Spleen (tissue), 11 donors: ENCODE measurements at regions not wholly inside any gene's neighbourhood (a gene's known extent, or its start where the extent isn't known, plus 50 kb on each side); places are given as distances from the start of the nearest gene placed in this dataset.

Source experiments
- DNase-seq: peaks from one replicate; pipeline ENCODE4 v3.0.0-alpha.2; 2020
- H3K27ac ChIP-seq, 8 donors: fragments of 200-600 bp; sonication (generic) in 7 of 8; 1 replicate in 4 of 8; 2 replicates in 4 of 8; pipeline versions ENCODE4 v1.5.0 to v1.8.0; 2016 to 2021; ENCODE audit warnings: inconsistent platforms in 4 of 8, mild to moderate bottlenecking in 4 of 8, moderate library complexity in 1 of 8
- H3K27me3 ChIP-seq, 7 donors: fragments of 200-600 bp; sonication (generic) in 6 of 7; replicated peaks in 1 of 7; 1 replicate in 4 of 7; 2 replicates in 3 of 7; pipeline versions ENCODE4 v1.5.0 to v1.8.0; 2016 to 2021; ENCODE audit warnings: inconsistent platforms in 3 of 7, mild to moderate bottlenecking in 1 of 7
- H3K36me3 ChIP-seq, 6 donors: fragments of 200-600 bp; sonication (generic) in 5 of 6; 1 replicate in 4 of 6; 2 replicates in 2 of 6; pipeline versions ENCODE4 v1.5.0 to v1.8.0; 2016 to 2021; ENCODE audit warnings: inconsistent platforms in 2 of 6
- H3K4me1 ChIP-seq, 6 donors: fragments of 200-600 bp; sonication (generic) in 5 of 6; 1 replicate in 3 of 6; 2 replicates in 3 of 6; pipeline versions ENCODE4 v1.5.0 to v1.8.0; 2016 to 2021; ENCODE audit warnings: inconsistent platforms in 3 of 6
- H3K4me3 ChIP-seq, 8 donors: fragments of 200-600 bp; sonication (generic) in 7 of 8; 1 replicate in 4 of 8; 2 replicates in 4 of 8; pipeline versions ENCODE4 v1.5.0 to v1.8.0; 2016 to 2021; ENCODE audit warnings: inconsistent platforms in 4 of 8, mild to moderate bottlenecking in 4 of 8, moderate library complexity in 2 of 8
- H3K9me3 ChIP-seq, 8 donors: fragments of 200-600 bp; sonication (generic) in 7 of 8; 1 replicate in 4 of 8; 2 replicates in 4 of 8; pipeline versions ENCODE4 v1.5.0 to v1.8.0; 2016 to 2021; ENCODE audit warnings: inconsistent platforms in 4 of 8
- POLR2A ChIP-seq, 3 donors: fragments of 450-650 bp; IDR thresholded peaks; one replicate each; pipeline ENCODE4 v1.5.1; 2017; ENCODE audit warnings: antibody characterized with exemption in 3 of 3, mild to moderate bottlenecking in 1 of 3
- POLR2AphosphoS5 ChIP-seq, 3 donors: sonication (generic); formaldehyde crosslinking; IDR thresholded peaks; one replicate each; pipeline ENCODE4 v1.5.1; 2017; ENCODE audit warnings: antibody characterized with exemption in 3 of 3
- WGBS, 5 donors: extraction: QIAGEN DNeasy Blood & Tissue Kit in 3 of 5; methylation state at CpG; one replicate each; pipeline versions ENCODE4 v1.1.5 to v1.1.7; 2013 to 2018; 5-methylcytosine and 5-hydroxymethylcytosine counted together
- intact Hi-C: fragments of 100-400 bp; cut with DNase I; formaldehyde crosslinking; loops from one replicate; pipeline ENCODE4 v1.15.0; 2023; ENCODE audit warnings: low total_unique reads
- TF ChIP-seq, protein P1 (sequence below), 11 experiments: fragments of 200-600 bp in 7 of 11; fragments of 450-650 bp in 4 of 11; sonication (generic) in 4 of 11; IDR thresholded peaks in 8 of 11; conservative IDR thresholded peaks in 3 of 11; 1 replicate in 7 of 11; 2 replicates in 4 of 11; pipeline versions ENCODE4 v1.4.0 to v1.8.0; 2016 to 2021; ENCODE audit warnings: antibody characterized with exemption in 11 of 11, inconsistent platforms in 4 of 11, mild to moderate bottlenecking in 1 of 11
- donor health status: healthy with polysubstance abuse.
- donor health status: DM: no; HTN: no; CAD: no; lungs with moderate emphysema.
- donor health status: DM: no; HTN: no; CAD: no.
- donor health status: Bipolar disorder and iron deficiency.
- donor health status: healthy.
- donor health status: DM: no; HTN: no; CAD: no.
- donor health status: DM: yes; HTN: yes; CAD: no.

DNA sequence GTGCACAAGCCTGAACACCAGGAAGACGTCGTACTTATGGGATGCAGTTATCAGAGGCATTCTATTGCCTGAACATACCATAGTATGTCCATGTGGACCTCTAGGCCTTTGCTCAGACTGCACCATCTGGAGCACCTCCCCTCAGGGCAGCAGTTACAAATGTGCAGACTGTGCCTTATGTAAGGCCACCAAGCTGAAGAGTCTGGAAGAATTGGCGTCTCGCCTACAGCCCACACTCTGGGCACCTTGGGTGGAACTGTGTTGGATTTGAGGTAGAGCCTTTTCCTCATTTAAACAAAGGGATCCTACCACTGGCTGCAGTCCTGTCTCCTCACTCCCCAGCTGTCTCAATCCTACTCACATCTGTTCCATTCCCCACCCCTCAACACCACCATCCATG, 204.3 kb upstream of the FRMD6 start:
- intact Hi-C loops, result no loop called here
- Histone ChIP-seq H3K36me3 (no peaks in the 10 kb centered on the region), H3K27ac (no peak overlapping the region), H3K4me1 (peaks cover 0 to 10% (median 0%) of the 10 kb centered on the region in 6 donors), H3K9me3 (no peaks in the 10 kb centered on the region), H3K27me3 (peaks cover 0 to 14% (median 0%) of the 10 kb centered on the region in 7 donors), H3K4me3 (no peak overlapping the region)
- no peak for TF ChIP-seq POLR2A (IDR thresholded peaks at IDR 0.05)
- no peak for TF ChIP-seq POLR2AphosphoS5 (IDR thresholded peaks at IDR 0.05)
- TF ChIP-seq, protein P1, sequence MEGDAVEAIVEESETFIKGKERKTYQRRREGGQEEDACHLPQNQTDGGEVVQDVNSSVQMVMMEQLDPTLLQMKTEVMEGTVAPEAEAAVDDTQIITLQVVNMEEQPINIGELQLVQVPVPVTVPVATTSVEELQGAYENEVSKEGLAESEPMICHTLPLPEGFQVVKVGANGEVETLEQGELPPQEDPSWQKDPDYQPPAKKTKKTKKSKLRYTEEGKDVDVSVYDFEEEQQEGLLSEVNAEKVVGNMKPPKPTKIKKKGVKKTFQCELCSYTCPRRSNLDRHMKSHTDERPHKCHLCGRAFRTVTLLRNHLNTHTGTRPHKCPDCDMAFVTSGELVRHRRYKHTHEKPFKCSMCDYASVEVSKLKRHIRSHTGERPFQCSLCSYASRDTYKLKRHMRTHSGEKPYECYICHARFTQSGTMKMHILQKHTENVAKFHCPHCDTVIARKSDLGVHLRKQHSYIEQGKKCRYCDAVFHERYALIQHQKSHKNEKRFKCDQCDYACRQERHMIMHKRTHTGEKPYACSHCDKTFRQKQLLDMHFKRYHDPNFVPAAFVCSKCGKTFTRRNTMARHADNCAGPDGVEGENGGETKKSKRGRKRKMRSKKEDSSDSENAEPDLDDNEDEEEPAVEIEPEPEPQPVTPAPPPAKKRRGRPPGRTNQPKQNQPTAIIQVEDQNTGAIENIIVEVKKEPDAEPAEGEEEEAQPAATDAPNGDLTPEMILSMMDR (IDR thresholded peaks at IDR 0.05 in 8 of 11, conservative IDR thresholded peaks at IDR 0.05 in 3 of 11), result no peak
- 84 to 96% (median 89%) methylated on average over 4 of the region's 4 CpGs for WGBS, 5 donors
- DNase-seq, result no peak

DNA sequence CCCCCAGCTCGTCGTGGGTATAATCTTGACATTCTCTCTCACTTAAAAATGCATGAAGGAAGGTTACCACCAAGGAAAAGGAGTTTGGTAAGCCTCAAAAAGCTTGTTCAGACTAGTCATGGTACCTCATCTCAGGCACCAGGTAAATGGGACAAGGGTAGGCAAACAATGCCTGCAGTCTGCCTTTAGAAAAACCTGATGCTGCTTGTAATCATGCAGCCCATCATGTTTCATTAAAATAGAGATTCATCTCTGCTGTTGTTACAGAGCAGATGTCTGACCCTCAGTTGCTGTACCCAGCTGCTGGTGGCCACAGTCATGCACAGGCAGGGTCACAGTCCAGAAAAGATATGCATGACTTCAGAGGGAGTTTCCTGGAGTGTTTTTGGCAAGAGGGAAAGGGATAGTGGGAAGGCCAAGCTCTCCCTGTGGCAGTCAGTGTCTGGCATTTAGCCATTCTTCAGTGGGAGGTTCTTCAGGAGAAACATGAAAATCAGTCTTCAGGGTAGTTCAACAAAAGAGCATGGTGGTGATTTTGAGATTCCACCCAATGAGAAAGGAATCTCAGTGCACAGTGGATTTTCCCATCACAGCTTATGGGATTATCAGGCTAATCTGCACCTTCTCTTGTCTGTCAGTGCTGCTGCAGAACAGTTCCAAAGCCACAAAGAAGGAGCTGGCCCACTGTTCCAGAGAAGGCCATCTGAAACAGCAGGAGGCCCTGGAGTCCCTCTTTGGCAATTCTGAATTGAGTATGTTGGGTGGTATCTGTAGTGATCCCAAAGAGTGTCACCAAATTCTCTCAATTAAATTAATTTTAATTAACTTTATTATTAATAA, 202.7 kb upstream of the FRMD6 start:
- H3K4me3 ChIP-seq, result no peak overlapping the region
- TF ChIP-seq POLR2AphosphoS5 (IDR thresholded peaks at IDR 0.05) (peak in 1 of 3 donors; percentile 70), POLR2A (IDR thresholded peaks at IDR 0.05) (no peak)
- TF ChIP-seq, protein P1 (IDR thresholded peaks at IDR 0.05 in 8 of 11, conservative IDR thresholded peaks at IDR 0.05 in 3 of 11), result no peak

DNA sequence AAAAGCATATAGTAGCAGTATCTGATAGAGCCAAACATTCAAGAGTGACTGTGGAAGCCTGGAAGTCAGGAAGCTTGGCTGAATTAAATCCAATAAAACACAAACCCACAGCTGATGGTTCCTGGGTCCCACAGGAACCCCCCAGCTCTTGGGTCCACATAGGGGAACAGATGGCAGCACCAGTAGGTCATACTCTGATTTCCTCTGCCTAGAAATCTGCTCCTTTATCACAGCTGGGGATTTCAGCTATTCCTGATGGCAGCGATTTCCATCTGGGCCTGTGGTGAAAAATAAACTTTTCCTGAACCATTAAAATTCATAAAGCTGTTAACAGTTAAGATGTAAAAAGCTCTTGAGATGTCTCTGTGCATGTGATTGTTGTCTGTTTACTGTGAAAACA, 202.0 kb upstream of the FRMD6 start:
- intact Hi-C loops, result no loop called here

More for the DNA sequence above, 202.7 kb upstream of the FRMD6 start:
- Histone ChIP-seq H3K27ac (peak overlapping the region in 5 of 8 donors; percentile 29 to 54 (median 32)), H3K36me3 (no peaks in the 10 kb centered on the region), H3K9me3 (no peaks in the 10 kb centered on the region), H3K4me1 (peaks cover 0 to 5% (median 0%) of the 10 kb centered on the region in 6 donors), H3K27me3 (peaks cover 0 to 3% (median 0%) of the 10 kb centered on the region in 7 donors)
- intact Hi-C loops, result no loop called here
- 37 to 63% (median 56%) methylated on average over 2 of the region's 2 CpGs for WGBS, 5 donors
- DNase-seq, result no peak

DNA sequence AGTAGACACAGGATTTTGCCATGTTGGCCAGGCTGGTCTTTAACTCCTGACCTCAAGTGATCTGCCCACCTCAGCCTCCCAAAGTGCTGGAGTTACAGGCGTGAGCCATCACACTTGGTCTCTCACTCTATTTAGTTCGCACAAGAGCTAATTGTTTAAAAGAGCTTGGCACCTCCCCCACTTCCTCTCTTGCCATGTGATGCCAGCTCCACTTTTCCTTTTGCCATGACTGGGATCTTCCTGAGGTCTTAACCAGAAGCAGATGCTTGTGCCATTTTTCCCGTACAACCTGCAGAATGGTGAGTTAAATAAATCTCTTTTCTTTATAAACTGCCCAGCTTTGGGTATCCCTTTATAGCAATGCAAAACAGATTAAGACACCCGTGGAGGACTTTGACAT, 200.1 kb upstream of the FRMD6 start:
- TF ChIP-seq, protein P1 (IDR thresholded peaks at IDR 0.05 in 8 of 11, conservative IDR thresholded peaks at IDR 0.05 in 3 of 11), result no peak
- TF ChIP-seq POLR2AphosphoS5 (IDR thresholded peaks at IDR 0.05) (no peak), POLR2A (IDR thresholded peaks at IDR 0.05) (no peak)
- H3K4me3 ChIP-seq, result no peak overlapping the region
- no peak for DNase-seq
- intact Hi-C loops, result no loop called here
- H3K36me3 ChIP-seq, result no peaks in the 10 kb centered on the region
- no peaks in the 10 kb centered on the region for H3K9me3 ChIP-seq
- 41 to 78% (median 56%) methylated on average over 4 of the region's 4 CpGs for WGBS, 5 donors
- no peaks in the 10 kb centered on the region for H3K27me3 ChIP-seq
- no peak overlapping the region for H3K27ac ChIP-seq
- peaks cover 0 to 5% (median 0%) of the 10 kb centered on the region in 6 donors for H3K4me1 ChIP-seq

More for the DNA sequence above, 202.0 kb upstream of the FRMD6 start:
- no peaks in the 10 kb centered on the region for H3K36me3 ChIP-seq
- DNase-seq, result no peak
- H3K4me3 ChIP-seq, result no peak overlapping the region
- no peaks in the 10 kb centered on the region for H3K9me3 ChIP-seq
- peak overlapping the region in 2 of 8 donors; percentile 19 to 21 for H3K27ac ChIP-seq
- TF ChIP-seq POLR2A (IDR thresholded peaks at IDR 0.05), result no peak
- TF ChIP-seq POLR2AphosphoS5 (IDR thresholded peaks at IDR 0.05), result no peak
- TF ChIP-seq, protein P1 (IDR thresholded peaks at IDR 0.05 in 8 of 11, conservative IDR thresholded peaks at IDR 0.05 in 3 of 11), result no peak
- peaks cover 0 to 5% (median 0%) of the 10 kb centered on the region in 6 donors for H3K4me1 ChIP-seq
- H3K27me3 ChIP-seq, result no peaks in the 10 kb centered on the region
- 90 to 100% (median 92%) methylated on average over 1 of the region's 1 CpG for WGBS, 5 donors
